ENCODE measurements at regions not wholly inside any gene's neighbourhood (a gene's known extent, or its start where the extent isn't known, plus 50 kb on each side); places are given as distances from the start of the nearest gene placed in this dataset.

- TF ChIP-seq NFRKB (IDR thresholded peaks at IDR 0.05) (no peak), ELF4 (IDR thresholded peaks at IDR 0.05) (no peak), PKNOX1 (IDR thresholded peaks at IDR 0.05) (no peak), SP1 (IDR thresholded peaks at IDR 0.05) (no peak), FOXM1 (IDR thresholded peaks at IDR 0.05; ENCODE audit: borderline replicate concordance) (no peak), BHLHE40 (IDR thresholded peaks at IDR 0.05; ENCODE audit: borderline replicate concordance) (no peak), FOXK2 (IDR thresholded peaks at IDR 0.05) (no peak), SUZ12 (IDR thresholded peaks at IDR 0.05) (no peak), FOXA1 (IDR thresholded peaks at IDR 0.05) (no peak), HDGF (IDR thresholded peaks at IDR 0.05; ENCODE audit: borderline replicate concordance) (no peak), TARDBP (IDR thresholded peaks at IDR 0.05) (no peak)
These were observed 1944.2 kb upstream of the NUDT12 start for GRCh38 chr5:105506692-105507277.

Measured in HEK293T (cell line).